Activated T-helper 17 cell treated with anti-CD3 and anti-CD28 coated beads, Interleukin-2, amount 50 U/mL, for 72 hours (primary cell): ENCODE measurements at regions not wholly inside any gene's neighbourhood (a gene's known extent, or its start where the extent isn't known, plus 50 kb on each side); places are given as distances from the start of the nearest gene placed in this dataset.

Source experiments
- ATAC-seq: fragments of 150-1000 bp; cut with Tn5 transposase; replicated peaks from 2 replicates; pipeline ENCODE4 v1.10.0; 2021; ENCODE audit warnings: mild to moderate bottlenecking, moderate library complexity
- H3K27ac Mint-ChIP-seq: one replicate; pipeline ENCODE4 v1.8.0; 2022; ENCODE audit warnings: mixed read lengths
- H3K27me3 Mint-ChIP-seq: one replicate; pipeline ENCODE4 v1.8.0; 2022; ENCODE audit warnings: mixed read lengths
- H3K36me3 Mint-ChIP-seq: one replicate; pipeline ENCODE4 v1.8.0; 2022; ENCODE audit warnings: low read depth, mild to moderate bottlenecking, mixed read lengths
- H3K4me1 Mint-ChIP-seq: one replicate; pipeline ENCODE4 v1.8.0; 2022; ENCODE audit warnings: mixed read lengths
- H3K4me3 Mint-ChIP-seq: one replicate; pipeline ENCODE4 v1.8.0; 2022; ENCODE audit warnings: mild to moderate bottlenecking, mixed read lengths
- H3K9me3 Mint-ChIP-seq: one replicate; pipeline ENCODE4 v1.8.0; 2022; ENCODE audit warnings: mixed read lengths

- Mint-ChIP-seq H3K36me3 (no peaks in the 10 kb centered on the region), H3K4me3 (no peak overlapping the region), H3K27ac (no peak overlapping the region), H3K9me3 (peaks cover 3% of the 10 kb centered on the region), H3K27me3 (peaks cover 22% of the 10 kb centered on the region), H3K4me1 (no peaks in the 10 kb centered on the region)
- no peak for ATAC-seq
Observed at GRCh38 chr18:49682173-49682802, 120.4 kb downstream of the LIPG start.

GRCh38 chr18:49681387-49681786, 119.5 kb downstream of the LIPG start:
- Mint-ChIP-seq H3K4me1 (no peaks in the 10 kb centered on the region), H3K4me3 (no peak overlapping the region), H3K9me3 (peaks cover 3% of the 10 kb centered on the region), H3K27ac (no peak overlapping the region), H3K27me3 (peaks cover 22% of the 10 kb centered on the region), H3K36me3 (no peaks in the 10 kb centered on the region)
- ATAC-seq, result no peak

GRCh38 chr18:49678440-49678839, 116.6 kb downstream of the LIPG start:
- H3K4me1 Mint-ChIP-seq, result no peaks in the 10 kb centered on the region
- H3K36me3 Mint-ChIP-seq, result no peaks in the 10 kb centered on the region
- no peaks in the 10 kb centered on the region for H3K9me3 Mint-ChIP-seq
- no peak overlapping the region for H3K27ac Mint-ChIP-seq
- H3K27me3 Mint-ChIP-seq, result peaks cover 11% of the 10 kb centered on the region
- H3K4me3 Mint-ChIP-seq, result no peak overlapping the region
- no peak for ATAC-seq

GRCh38 chr18:49677762-49678413, 116.0 kb downstream of the LIPG start:
- no peaks in the 10 kb centered on the region for H3K36me3 Mint-ChIP-seq
- no peaks in the 10 kb centered on the region for H3K9me3 Mint-ChIP-seq

GRCh38 chr18:49677081-49677480, 115.2 kb downstream of the LIPG start:
- H3K9me3 Mint-ChIP-seq, result no peaks in the 10 kb centered on the region
- no peaks in the 10 kb centered on the region for H3K36me3 Mint-ChIP-seq
- ATAC-seq, result no peak
- H3K27ac Mint-ChIP-seq, result no peak overlapping the region
- no peak overlapping the region for H3K4me3 Mint-ChIP-seq
- no peaks in the 10 kb centered on the region for H3K4me1 Mint-ChIP-seq
- H3K27me3 Mint-ChIP-seq, result peaks cover 17% of the 10 kb centered on the region

More at GRCh38 chr18:49677762-49678413, 116.0 kb downstream of the LIPG start:
- no peak overlapping the region for H3K4me3 Mint-ChIP-seq
- ATAC-seq, result no peak
- no peaks in the 10 kb centered on the region for H3K4me1 Mint-ChIP-seq
- H3K27me3 Mint-ChIP-seq, result peaks cover 11% of the 10 kb centered on the region
- no peak overlapping the region for H3K27ac Mint-ChIP-seq

GRCh38 chr18:49673281-49673680, 111.4 kb downstream of the LIPG start:
- peaks cover 33% of the 10 kb centered on the region for H3K27me3 Mint-ChIP-seq

GRCh38 chr18:49672853-49673252, 111.0 kb downstream of the LIPG start:
- H3K9me3 Mint-ChIP-seq, result no peaks in the 10 kb centered on the region
- H3K27ac Mint-ChIP-seq, result no peak overlapping the region
- ATAC-seq, result no peak
- H3K36me3 Mint-ChIP-seq, result no peaks in the 10 kb centered on the region
- no peaks in the 10 kb centered on the region for H3K4me1 Mint-ChIP-seq
- peaks cover 31% of the 10 kb centered on the region for H3K27me3 Mint-ChIP-seq
- no peak overlapping the region for H3K4me3 Mint-ChIP-seq

More at GRCh38 chr18:49673281-49673680, 111.4 kb downstream of the LIPG start:
- Mint-ChIP-seq H3K36me3 (no peaks in the 10 kb centered on the region), H3K9me3 (no peaks in the 10 kb centered on the region), H3K27ac (no peak overlapping the region), H3K4me3 (no peak overlapping the region), H3K4me1 (no peaks in the 10 kb centered on the region)
- no peak for ATAC-seq

GRCh38 chr18:49669403-49669802, 107.5 kb downstream of the LIPG start:
- no peak overlapping the region for H3K4me3 Mint-ChIP-seq

GRCh38 chr18:49668574-49669275, 106.9 kb downstream of the LIPG start:
- H3K4me1 Mint-ChIP-seq, result no peaks in the 10 kb centered on the region
- H3K9me3 Mint-ChIP-seq, result no peaks in the 10 kb centered on the region
- H3K27ac Mint-ChIP-seq, result no peak overlapping the region
- no peak overlapping the region for H3K4me3 Mint-ChIP-seq
- peaks cover 38% of the 10 kb centered on the region for H3K27me3 Mint-ChIP-seq
- no peak for ATAC-seq
- no peaks in the 10 kb centered on the region for H3K36me3 Mint-ChIP-seq

More at GRCh38 chr18:49669403-49669802, 107.5 kb downstream of the LIPG start:
- Mint-ChIP-seq H3K9me3 (no peaks in the 10 kb centered on the region), H3K4me1 (no peaks in the 10 kb centered on the region), H3K27ac (no peak overlapping the region), H3K36me3 (no peaks in the 10 kb centered on the region), H3K27me3 (peaks cover 38% of the 10 kb centered on the region)
- no peak for ATAC-seq

- no peaks in the 10 kb centered on the region for H3K36me3 Mint-ChIP-seq
- ATAC-seq, result no peak
Observed at GRCh38 chr18:49667462-49667861, 105.6 kb downstream of the LIPG start.

GRCh38 chr18:49666045-49666775, 104.4 kb downstream of the LIPG start:
- Mint-ChIP-seq H3K4me1 (no peaks in the 10 kb centered on the region), H3K27me3 (peaks cover 31% of the 10 kb centered on the region), H3K4me3 (no peak overlapping the region), H3K9me3 (no peaks in the 10 kb centered on the region), H3K36me3 (no peaks in the 10 kb centered on the region), H3K27ac (no peak overlapping the region)
- ATAC-seq, result no peak

More at GRCh38 chr18:49667462-49667861, 105.6 kb downstream of the LIPG start:
- Mint-ChIP-seq H3K27ac (no peak overlapping the region), H3K9me3 (no peaks in the 10 kb centered on the region), H3K27me3 (peaks cover 35% of the 10 kb centered on the region), H3K4me1 (no peaks in the 10 kb centered on the region), H3K4me3 (no peak overlapping the region)

- Mint-ChIP-seq H3K27ac (no peak overlapping the region), H3K9me3 (no peaks in the 10 kb centered on the region), H3K4me3 (no peak overlapping the region), H3K27me3 (peaks cover 23% of the 10 kb centered on the region), H3K4me1 (no peaks in the 10 kb centered on the region), H3K36me3 (no peaks in the 10 kb centered on the region)
- ATAC-seq, result no peak
Observed at GRCh38 chr18:49663899-49664890, 102.3 kb downstream of the LIPG start.

- no peaks in the 10 kb centered on the region for H3K4me1 Mint-ChIP-seq
- ATAC-seq, result no peak
- H3K27me3 Mint-ChIP-seq, result peaks cover 11% of the 10 kb centered on the region
- H3K9me3 Mint-ChIP-seq, result no peaks in the 10 kb centered on the region
- H3K27ac Mint-ChIP-seq, result no peak overlapping the region
- H3K4me3 Mint-ChIP-seq, result no peak overlapping the region
- H3K36me3 Mint-ChIP-seq, result no peaks in the 10 kb centered on the region
Observed at GRCh38 chr18:49662506-49662905, 100.6 kb downstream of the LIPG start.
